Nephron progenitor cell (in vitro differentiated cells): ENCODE measurements at regions not wholly inside any gene's neighbourhood (a gene's known extent, or its start where the extent isn't known, plus 50 kb on each side); places are given as distances from the start of the nearest gene placed in this dataset.
"Not testable (repeated sequence)": the region's sequence is repeated elsewhere in the genome, so short reads cannot be mapped to it uniquely, and the experiment has no call there.

Experiments
- DNase-seq: peaks from one replicate; pipeline ENCODE4 v3.0.0; 2021
- H3K27ac Mint-ChIP-seq: 2 replicates; pipeline ENCODE4 v1.8.0; 2021; ENCODE audit warnings: mild to moderate bottlenecking, moderate library complexity, mixed read lengths
- H3K27me3 Mint-ChIP-seq: 2 replicates; pipeline ENCODE4 v1.8.0; 2021; ENCODE audit warnings: mild to moderate bottlenecking, low read depth, mixed read lengths; ENCODE audit not compliant: poor library complexity
- H3K36me3 Mint-ChIP-seq: 2 replicates; pipeline ENCODE4 v1.8.0; 2021; ENCODE audit warnings: low read depth, mixed read lengths
- H3K4me1 Mint-ChIP-seq: 2 replicates; pipeline ENCODE4 v1.8.0; 2021; ENCODE audit warnings: mixed read lengths
- H3K4me3 Mint-ChIP-seq: 2 replicates; pipeline ENCODE4 v1.8.0; 2021; ENCODE audit warnings: mild to moderate bottlenecking, moderate library complexity, mixed read lengths
- H3K9me3 Mint-ChIP-seq: 2 replicates; pipeline ENCODE4 v1.8.0; 2021; ENCODE audit warnings: mild to moderate bottlenecking, moderate library complexity, mixed read lengths
- TF ChIP-seq, protein P1 (sequence below): fragments of 200-600 bp; sonication (generic); IDR thresholded peaks from 2 replicates; pipeline ENCODE4 v1.5.0; 2021; ENCODE audit warnings: antibody characterized with exemption

DNA sequence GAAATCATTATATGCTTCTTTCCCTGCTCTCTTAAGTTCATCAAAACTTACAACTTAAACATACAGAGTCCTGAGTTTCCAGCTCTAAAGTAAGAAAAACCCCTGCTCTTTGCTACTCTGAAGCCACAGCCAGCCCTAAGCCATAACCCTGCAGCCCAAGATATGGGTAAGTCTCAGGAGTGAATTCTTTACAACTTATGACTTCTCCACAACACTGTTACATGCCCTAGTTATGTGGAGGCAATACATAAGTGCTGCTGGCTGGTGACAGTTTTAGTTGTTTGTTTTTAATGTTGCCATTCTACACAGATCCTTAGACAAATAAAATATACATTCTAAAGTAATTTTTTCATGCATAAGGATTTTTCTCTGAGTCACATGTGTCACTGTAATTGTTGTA is 100.2 kb downstream of the FBXO8 start:
- Mint-ChIP-seq H3K9me3 (no peaks in the 10 kb centered on the region), H3K27me3 (peaks cover 19% of the 10 kb centered on the region), H3K36me3 (no peaks in the 10 kb centered on the region), H3K27ac (no peak overlapping the region), H3K4me3 (no peak overlapping the region), H3K4me1 (no peaks in the 10 kb centered on the region)
- TF ChIP-seq, protein P1, sequence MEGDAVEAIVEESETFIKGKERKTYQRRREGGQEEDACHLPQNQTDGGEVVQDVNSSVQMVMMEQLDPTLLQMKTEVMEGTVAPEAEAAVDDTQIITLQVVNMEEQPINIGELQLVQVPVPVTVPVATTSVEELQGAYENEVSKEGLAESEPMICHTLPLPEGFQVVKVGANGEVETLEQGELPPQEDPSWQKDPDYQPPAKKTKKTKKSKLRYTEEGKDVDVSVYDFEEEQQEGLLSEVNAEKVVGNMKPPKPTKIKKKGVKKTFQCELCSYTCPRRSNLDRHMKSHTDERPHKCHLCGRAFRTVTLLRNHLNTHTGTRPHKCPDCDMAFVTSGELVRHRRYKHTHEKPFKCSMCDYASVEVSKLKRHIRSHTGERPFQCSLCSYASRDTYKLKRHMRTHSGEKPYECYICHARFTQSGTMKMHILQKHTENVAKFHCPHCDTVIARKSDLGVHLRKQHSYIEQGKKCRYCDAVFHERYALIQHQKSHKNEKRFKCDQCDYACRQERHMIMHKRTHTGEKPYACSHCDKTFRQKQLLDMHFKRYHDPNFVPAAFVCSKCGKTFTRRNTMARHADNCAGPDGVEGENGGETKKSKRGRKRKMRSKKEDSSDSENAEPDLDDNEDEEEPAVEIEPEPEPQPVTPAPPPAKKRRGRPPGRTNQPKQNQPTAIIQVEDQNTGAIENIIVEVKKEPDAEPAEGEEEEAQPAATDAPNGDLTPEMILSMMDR: no peak
- no peak for DNase-seq

GRCh38 chr4:174181827-174182226 is 101.6 kb downstream of the FBXO8 start:
- Mint-ChIP-seq H3K27ac (no peak overlapping the region), H3K36me3 (no peaks in the 10 kb centered on the region), H3K4me3 (no peak overlapping the region), H3K27me3 (peaks cover 19% of the 10 kb centered on the region), H3K9me3 (no peaks in the 10 kb centered on the region), H3K4me1 (no peaks in the 10 kb centered on the region)
- no peak for DNase-seq
- TF ChIP-seq, protein P1: no peak

DNA sequence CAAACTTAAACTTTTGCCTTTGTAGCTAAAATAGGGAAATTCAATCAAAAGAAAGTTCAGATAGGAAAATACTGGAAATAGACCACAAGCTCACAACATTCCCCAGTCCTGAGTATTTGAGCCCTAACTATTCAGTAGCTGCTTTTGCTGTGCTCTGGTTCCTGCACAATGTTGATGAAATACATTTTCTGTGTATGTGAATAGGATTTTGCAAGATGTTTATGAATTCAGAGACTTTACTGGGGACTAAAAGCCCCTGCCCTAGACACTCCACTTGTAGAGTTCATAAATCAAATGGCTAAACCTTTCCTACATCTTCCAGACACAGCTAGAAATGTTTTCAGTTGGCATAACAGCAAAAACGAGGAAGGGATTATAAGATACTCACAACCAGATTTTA is 105.9 kb downstream of the FBXO8 start:
- no peak for DNase-seq
- no peaks in the 10 kb centered on the region for H3K36me3 Mint-ChIP-seq
- no peak overlapping the region for H3K4me3 Mint-ChIP-seq
- TF ChIP-seq, protein P1: no peak
- no peaks in the 10 kb centered on the region for H3K4me1 Mint-ChIP-seq
- H3K27ac Mint-ChIP-seq: no peak overlapping the region
- no peaks in the 10 kb centered on the region for H3K9me3 Mint-ChIP-seq
- H3K27me3 Mint-ChIP-seq: peaks cover 10% of the 10 kb centered on the region

- not testable (repeated sequence) for H3K4me1 Mint-ChIP-seq, H3K4me3 Mint-ChIP-seq, DNase-seq, H3K36me3 Mint-ChIP-seq, H3K27me3 Mint-ChIP-seq, H3K27ac Mint-ChIP-seq, H3K9me3 Mint-ChIP-seq
Measured at GRCh38 chr4:174175836-174176235, 107.6 kb downstream of the FBXO8 start.

GRCh38 chr4:174173360-174173759 is 110.1 kb downstream of the FBXO8 start:
- TF ChIP-seq, protein P1: no peak
- H3K27me3 Mint-ChIP-seq: peaks cover 12% of the 10 kb centered on the region
- no peak overlapping the region for H3K27ac Mint-ChIP-seq
- H3K4me3 Mint-ChIP-seq: no peak overlapping the region
- no peak for DNase-seq
- H3K4me1 Mint-ChIP-seq: no peaks in the 10 kb centered on the region
- H3K36me3 Mint-ChIP-seq: no peaks in the 10 kb centered on the region
- H3K9me3 Mint-ChIP-seq: no peaks in the 10 kb centered on the region

GRCh38 chr4:174172274-174172673 is 111.2 kb downstream of the FBXO8 start:
- Mint-ChIP-seq H3K36me3 (no peaks in the 10 kb centered on the region), H3K9me3 (no peaks in the 10 kb centered on the region), H3K4me1 (no peaks in the 10 kb centered on the region), H3K27ac (no peak overlapping the region), H3K4me3 (no peak overlapping the region), H3K27me3 (peaks cover 15% of the 10 kb centered on the region)
- DNase-seq: no peak
- TF ChIP-seq, protein P1: no peak
